NB4 (cell line): ENCODE measurements at regions not wholly inside any gene's neighbourhood (a gene's known extent, or its start where the extent isn't known, plus 50 kb on each side); places are given as distances from the start of the nearest gene placed in this dataset.

Experiments used
- DNase-seq: peaks from one replicate; pipeline ENCODE4 v3.0.0; 2010; ENCODE audit warnings: low read depth
- H3K4me3 ChIP-seq: one replicate; pipeline ENCODE4 v1.5.1; 2011; ENCODE audit warnings: mild to moderate bottlenecking, low read depth, low read length, moderate library complexity
- MAX ChIP-seq: IDR thresholded peaks from 2 replicates; pipeline ENCODE4 v1.6.1; 2011; ENCODE audit warnings: low read depth, low read length
- MYC ChIP-seq: IDR thresholded peaks from 2 replicates; pipeline ENCODE4 v1.6.1; 2011; ENCODE audit warnings: low read depth, low read length
- POLR2A ChIP-seq: IDR thresholded peaks from 2 replicates; pipeline ENCODE4 v1.6.1; 2011; ENCODE audit warnings: mild to moderate bottlenecking; ENCODE audit not compliant: insufficient read length; ENCODE audit errors: extremely low read depth
- TF ChIP-seq, protein P1 (sequence below): IDR thresholded peaks from one replicate; pipeline ENCODE4 v1.5.1; 2012; ENCODE audit warnings: low read depth, low read length

DNA sequence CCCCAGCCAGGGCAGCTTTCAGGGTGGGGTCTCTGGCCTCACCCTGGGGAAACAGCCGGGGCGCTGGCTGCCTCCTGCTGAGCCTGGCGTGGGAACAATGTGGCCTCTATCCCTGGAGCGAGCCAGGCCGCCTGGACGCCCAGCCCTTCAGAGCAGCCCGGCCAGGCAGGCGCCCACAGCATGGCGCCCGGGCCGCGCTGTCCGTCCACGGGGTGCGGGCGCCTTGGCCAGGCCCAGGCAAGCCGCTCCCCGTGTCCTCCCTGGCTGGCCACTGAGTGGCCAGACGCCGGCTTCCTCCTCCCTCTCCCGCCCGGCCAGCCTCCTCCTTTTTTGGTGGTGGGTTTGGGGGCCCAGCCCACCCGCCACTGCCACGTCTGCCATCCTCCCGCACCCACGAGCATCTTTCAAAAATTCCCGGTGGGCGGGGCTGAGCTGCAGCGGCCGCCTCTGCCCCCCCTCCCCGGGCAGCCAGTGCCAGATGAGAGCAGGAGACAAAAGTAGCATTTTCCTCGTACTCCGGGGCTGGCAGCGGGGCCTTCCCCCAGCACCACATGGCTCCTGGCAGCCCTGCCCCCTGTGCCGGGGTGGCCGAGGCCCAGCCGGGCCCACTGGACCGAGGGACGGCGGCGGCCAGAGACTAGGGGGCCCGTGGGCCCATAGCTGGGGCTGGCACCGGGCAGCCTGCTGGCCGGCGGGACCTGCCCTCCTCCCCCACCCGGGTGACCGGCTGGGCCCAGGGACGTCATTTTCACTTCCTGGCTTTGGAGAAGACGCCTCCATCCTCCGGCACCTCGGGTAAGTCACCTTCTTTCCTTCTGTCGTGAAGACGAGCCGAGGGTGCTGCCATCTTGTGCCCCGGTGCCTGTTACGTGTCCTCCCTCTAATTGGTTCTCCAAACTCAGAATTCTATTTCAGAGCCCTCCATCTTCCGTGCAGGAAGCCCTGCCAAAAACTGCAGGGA is 70.2 kb upstream of the PPARA start:
- no peak overlapping the region for H3K4me3 ChIP-seq
- TF ChIP-seq MAX (no peak), MYC (no peak), POLR2A (no peak)
- TF ChIP-seq, protein P1, sequence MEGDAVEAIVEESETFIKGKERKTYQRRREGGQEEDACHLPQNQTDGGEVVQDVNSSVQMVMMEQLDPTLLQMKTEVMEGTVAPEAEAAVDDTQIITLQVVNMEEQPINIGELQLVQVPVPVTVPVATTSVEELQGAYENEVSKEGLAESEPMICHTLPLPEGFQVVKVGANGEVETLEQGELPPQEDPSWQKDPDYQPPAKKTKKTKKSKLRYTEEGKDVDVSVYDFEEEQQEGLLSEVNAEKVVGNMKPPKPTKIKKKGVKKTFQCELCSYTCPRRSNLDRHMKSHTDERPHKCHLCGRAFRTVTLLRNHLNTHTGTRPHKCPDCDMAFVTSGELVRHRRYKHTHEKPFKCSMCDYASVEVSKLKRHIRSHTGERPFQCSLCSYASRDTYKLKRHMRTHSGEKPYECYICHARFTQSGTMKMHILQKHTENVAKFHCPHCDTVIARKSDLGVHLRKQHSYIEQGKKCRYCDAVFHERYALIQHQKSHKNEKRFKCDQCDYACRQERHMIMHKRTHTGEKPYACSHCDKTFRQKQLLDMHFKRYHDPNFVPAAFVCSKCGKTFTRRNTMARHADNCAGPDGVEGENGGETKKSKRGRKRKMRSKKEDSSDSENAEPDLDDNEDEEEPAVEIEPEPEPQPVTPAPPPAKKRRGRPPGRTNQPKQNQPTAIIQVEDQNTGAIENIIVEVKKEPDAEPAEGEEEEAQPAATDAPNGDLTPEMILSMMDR: no peak
- no peak for DNase-seq

DNA sequence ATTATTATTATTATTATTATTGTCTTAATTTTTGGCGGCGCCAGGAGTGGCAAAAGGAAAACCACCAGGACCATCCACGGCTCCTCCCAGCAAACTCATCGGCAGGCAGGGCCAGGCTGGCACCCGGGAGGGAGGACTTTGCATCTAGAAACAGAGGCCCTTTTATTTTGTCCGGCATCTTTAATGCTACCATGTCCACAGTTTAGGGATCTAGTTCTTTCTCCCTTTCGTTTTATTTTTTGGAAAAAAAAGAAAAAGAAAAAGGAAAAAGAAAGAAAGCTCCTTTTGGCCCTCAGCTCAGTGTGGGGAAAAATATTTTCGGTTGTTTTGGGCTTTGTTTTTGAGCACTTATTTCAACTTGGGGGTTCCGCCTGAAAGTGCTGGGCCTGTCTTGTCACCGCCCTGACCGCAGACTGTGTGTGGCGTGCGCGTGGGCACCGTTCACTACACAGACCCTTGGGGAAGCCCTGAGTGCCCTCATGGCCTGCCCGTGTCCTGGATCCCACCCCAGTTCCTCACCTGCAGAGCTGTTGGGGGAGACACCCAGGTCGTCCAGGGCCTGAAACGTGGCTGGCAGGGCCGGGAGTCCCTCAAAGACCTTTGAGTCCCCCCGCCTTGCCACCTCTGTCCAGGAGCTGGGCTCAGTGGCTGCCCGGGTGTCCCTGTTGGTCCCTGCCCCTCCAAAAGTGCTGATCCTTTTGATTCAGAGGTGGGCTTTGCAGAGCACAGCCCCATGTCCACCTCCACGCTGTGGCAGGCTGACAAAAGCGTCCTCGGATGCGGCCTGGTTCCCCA is 69.1 kb upstream of the PPARA start:
- H3K4me3 ChIP-seq: no peak overlapping the region
- no peak for TF ChIP-seq MAX
- TF ChIP-seq POLR2A: no peak
- TF ChIP-seq, protein P1: no peak
- no peak for TF ChIP-seq MYC
- DNase-seq: no peak

GRCh38 chr22:46081831-46082210 is 68.5 kb upstream of the PPARA start:
- no peak for DNase-seq
- no peak overlapping the region for H3K4me3 ChIP-seq
- TF ChIP-seq POLR2A (no peak), MAX (no peak)
- TF ChIP-seq, protein P1: no peak

- TF ChIP-seq MYC: no peak
- no peak for TF ChIP-seq POLR2A
- TF ChIP-seq, protein P1: no peak
- no peak for TF ChIP-seq MAX
- no peak for DNase-seq
- H3K4me3 ChIP-seq: no peak overlapping the region
Measured at GRCh38 chr22:46082633-46083032, 67.7 kb upstream of the PPARA start.

GRCh38 chr22:46083383-46084350 is 66.7 kb upstream of the PPARA start:
- TF ChIP-seq MYC: no peak
- no peak for TF ChIP-seq POLR2A
- TF ChIP-seq, protein P1: no peak
- TF ChIP-seq MAX: no peak
- H3K4me3 ChIP-seq: no peak overlapping the region

More at GRCh38 chr22:46083383-46084350, 66.7 kb upstream of the PPARA start:
- DNase-seq: no peak
